Glutamatergic neuron (in vitro differentiated cells): ENCODE measurements at regions not wholly inside any gene's neighbourhood (a gene's known extent, or its start where the extent isn't known, plus 50 kb on each side); places are given as distances from the start of the nearest gene placed in this dataset.

ENCODE experiments used
- DNase-seq: peaks from one replicate; pipeline ENCODE4 v3.0.0; 2022
- H3K27ac Mint-ChIP-seq: one replicate; pipeline ENCODE4 v1.8.0; 2020; ENCODE audit warnings: mild to moderate bottlenecking, mixed read lengths, inconsistent platforms; ENCODE audit not compliant: unreplicated experiment
- H3K27me3 Mint-ChIP-seq: one replicate; pipeline ENCODE4 v1.8.0; 2020; ENCODE audit warnings: mild to moderate bottlenecking, moderate library complexity, mixed read lengths, inconsistent platforms; ENCODE audit not compliant: unreplicated experiment
- H3K36me3 Mint-ChIP-seq: one replicate; pipeline ENCODE4 v1.8.0; 2020; ENCODE audit warnings: mild to moderate bottlenecking, mixed read lengths, inconsistent platforms; ENCODE audit not compliant: unreplicated experiment
- H3K4me1 Mint-ChIP-seq: one replicate; pipeline ENCODE4 v1.8.0; 2020; ENCODE audit warnings: mild to moderate bottlenecking, low read depth, mixed read lengths, inconsistent platforms; ENCODE audit not compliant: unreplicated experiment
- H3K4me3 Mint-ChIP-seq: one replicate; pipeline ENCODE4 v1.8.0; 2020; ENCODE audit warnings: mild to moderate bottlenecking, mixed read lengths, inconsistent platforms; ENCODE audit not compliant: unreplicated experiment
- H3K9me3 Mint-ChIP-seq: one replicate; pipeline ENCODE4 v1.8.0; 2020; ENCODE audit warnings: mild to moderate bottlenecking, moderate library complexity, mixed read lengths, inconsistent platforms; ENCODE audit not compliant: unreplicated experiment
- CTCF ChIP-seq: fragments of 200-600 bp; sonication (generic); IDR thresholded peaks from one replicate; pipeline ENCODE4 v1.5.0; 2021; ENCODE audit not compliant: partially characterized antibody, unreplicated experiment

DNA sequence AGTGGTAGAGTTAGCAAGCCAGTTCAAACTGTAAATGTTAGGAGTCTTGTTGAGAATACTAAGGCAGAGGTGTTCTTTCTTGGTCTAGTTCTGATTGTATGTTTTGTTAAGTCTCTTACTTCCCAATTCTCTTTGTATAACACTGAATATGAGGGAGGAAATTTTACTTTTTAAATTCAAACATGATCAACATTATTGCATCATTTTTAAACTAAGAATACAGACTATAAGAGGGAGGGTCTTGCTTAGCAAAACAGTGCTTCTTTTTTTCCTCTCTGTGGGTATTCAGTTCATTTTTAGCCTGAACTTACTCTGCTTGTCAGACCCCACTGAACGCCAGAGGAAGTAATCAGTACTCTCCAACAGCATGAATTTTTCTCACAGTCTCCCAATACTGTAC, 198.0 kb downstream of the GABRG1 start:
- no peaks in the 10 kb centered on the region for H3K9me3 Mint-ChIP-seq
- H3K27me3 Mint-ChIP-seq: no peaks in the 10 kb centered on the region
- H3K4me1 Mint-ChIP-seq: no peaks in the 10 kb centered on the region
- H3K4me3 Mint-ChIP-seq: no peak overlapping the region
- DNase-seq: no peak
- H3K36me3 Mint-ChIP-seq: no peaks in the 10 kb centered on the region
- TF ChIP-seq CTCF: no peak
- no peak overlapping the region for H3K27ac Mint-ChIP-seq

DNA sequence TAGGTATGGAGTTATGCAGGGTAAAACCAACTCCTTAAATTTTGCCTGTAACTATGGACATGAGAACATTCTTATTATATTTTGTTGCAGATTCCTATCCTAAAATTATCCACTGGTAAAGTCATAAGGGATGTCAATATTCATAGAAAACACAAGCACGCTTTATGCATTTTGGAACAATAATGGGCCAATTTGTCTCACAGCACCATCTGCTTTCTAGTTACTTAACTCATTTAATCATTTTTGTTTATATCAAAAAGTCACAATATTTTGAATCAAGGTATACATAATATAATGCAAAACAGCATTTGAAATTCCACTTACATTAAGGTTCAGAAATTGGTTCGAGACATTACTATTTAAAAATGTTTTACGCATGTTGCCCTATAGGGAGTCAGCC, 203.0 kb downstream of the GABRG1 start:
- no peak overlapping the region for H3K27ac Mint-ChIP-seq
- no peak overlapping the region for H3K4me3 Mint-ChIP-seq
- no peaks in the 10 kb centered on the region for H3K4me1 Mint-ChIP-seq
- DNase-seq: no peak
- H3K36me3 Mint-ChIP-seq: no peaks in the 10 kb centered on the region
- H3K27me3 Mint-ChIP-seq: no peaks in the 10 kb centered on the region
- TF ChIP-seq CTCF: no peak
- H3K9me3 Mint-ChIP-seq: no peaks in the 10 kb centered on the region

GRCh38 chr4:45910511-45910910, 213.3 kb downstream of the GABRG1 start:
- Mint-ChIP-seq H3K36me3 (no peaks in the 10 kb centered on the region), H3K9me3 (no peaks in the 10 kb centered on the region), H3K4me1 (no peaks in the 10 kb centered on the region), H3K27ac (no peak overlapping the region), H3K4me3 (no peak overlapping the region), H3K27me3 (peaks cover 2% of the 10 kb centered on the region)
- no peak for TF ChIP-seq CTCF
- DNase-seq: no peak

DNA sequence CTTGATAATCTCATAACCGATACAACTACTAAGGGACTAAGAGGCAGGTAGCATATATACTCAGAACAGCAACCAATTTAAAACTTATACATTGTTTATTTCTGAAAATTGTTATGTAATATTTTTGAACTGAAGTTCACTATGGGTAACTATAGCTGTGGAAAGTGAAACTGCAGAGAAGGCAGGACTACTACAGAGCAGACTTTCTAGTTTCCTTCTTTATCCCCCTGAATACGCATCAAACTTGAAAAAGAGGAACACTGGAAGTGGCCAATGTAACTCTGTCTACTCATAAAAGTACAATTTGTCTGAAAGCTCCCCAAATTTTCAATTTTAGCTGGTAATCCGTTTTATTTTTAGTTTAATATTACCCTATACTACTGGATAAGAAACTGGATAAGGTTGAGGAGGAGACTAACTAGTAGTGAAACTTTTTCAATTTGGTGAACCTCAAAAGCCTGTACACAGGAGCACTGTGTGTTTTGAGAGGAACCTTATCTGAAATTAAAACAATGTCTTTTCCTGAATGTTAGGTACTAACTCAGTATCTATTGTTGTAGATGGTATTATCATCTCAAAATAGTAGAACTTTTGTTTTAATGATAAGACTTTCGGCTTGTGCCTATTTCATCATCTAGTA, 225.8 kb downstream of the GABRG1 start:
- Mint-ChIP-seq H3K36me3 (no peaks in the 10 kb centered on the region), H3K27me3 (no peaks in the 10 kb centered on the region), H3K4me3 (no peak overlapping the region), H3K27ac (no peak overlapping the region), H3K9me3 (no peaks in the 10 kb centered on the region), H3K4me1 (no peaks in the 10 kb centered on the region)
- TF ChIP-seq CTCF: no peak
- no peak for DNase-seq

- H3K36me3 Mint-ChIP-seq: no peaks in the 10 kb centered on the region
- no peaks in the 10 kb centered on the region for H3K27me3 Mint-ChIP-seq
- no peak for DNase-seq
- H3K27ac Mint-ChIP-seq: no peak overlapping the region
- no peak for TF ChIP-seq CTCF
- H3K9me3 Mint-ChIP-seq: peaks cover 2% of the 10 kb centered on the region
- H3K4me3 Mint-ChIP-seq: no peak overlapping the region
- no peaks in the 10 kb centered on the region for H3K4me1 Mint-ChIP-seq
Measured at GRCh38 chr4:45883421-45883820, 240.4 kb downstream of the GABRG1 start.
